ENCODE measurements at regions not wholly inside any gene's neighbourhood (a gene's known extent, or its start where the extent isn't known, plus 50 kb on each side); places are given as distances from the start of the nearest gene placed in this dataset.

DNA sequence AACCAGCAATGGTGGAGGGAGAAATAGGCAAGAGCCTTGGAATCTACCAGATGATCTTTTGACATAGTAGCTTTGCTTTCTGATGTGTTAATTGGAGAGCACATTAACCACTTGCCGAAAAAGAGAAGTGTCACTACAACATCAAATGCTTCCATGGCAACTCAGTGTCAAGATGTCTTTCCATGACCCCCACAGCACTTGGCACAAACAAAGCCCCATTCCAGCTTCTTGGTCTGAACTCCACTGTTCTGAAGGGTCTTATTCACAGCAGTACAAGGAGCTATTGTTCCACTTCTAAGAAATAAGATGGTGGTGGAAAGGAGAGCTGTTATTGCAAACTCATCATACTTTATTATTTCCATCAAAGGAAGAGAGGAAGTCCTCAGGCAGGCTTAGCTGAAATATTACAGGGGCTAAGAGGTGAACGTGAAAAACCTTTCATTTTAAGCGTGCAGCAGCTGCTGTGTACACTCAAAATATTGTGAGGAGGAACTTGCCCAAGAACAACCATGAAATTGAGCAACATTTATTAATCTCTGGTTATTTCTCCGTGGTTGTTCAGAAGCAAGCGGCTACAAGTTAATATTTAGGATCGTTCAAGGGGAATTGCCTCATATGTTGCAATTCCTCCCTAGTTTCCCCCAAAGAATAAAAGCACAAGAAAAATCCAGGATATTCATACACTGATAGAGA, 354.8 kb upstream of the CELF2 start:
- no peaks in the 10 kb centered on the region for H3K79me2 ChIP-seq (ENCODE audit: control insufficient read depth, insufficient read depth, low read length, poor library complexity)
- H2AFZ ChIP-seq (ENCODE audit: insufficient read depth, low read length, poor library complexity): no peak overlapping the region
- H3K9ac ChIP-seq (ENCODE audit: low read length): no peak overlapping the region
- no peak overlapping the region for H3K18ac ChIP-seq (ENCODE audit: low read length)
- no peak overlapping the region for H3K4me2 ChIP-seq (ENCODE audit: low read length)
- WGBS (ENCODE audit: extremely low coverage, insufficient coverage, insufficient read length): no CpG with 5 or more reads among the region's 6 CpGs
- DNase-seq: no peak
- H2BK120ac ChIP-seq (ENCODE audit: insufficient read depth, low read length, poor library complexity): no peak overlapping the region
- H2BK12ac ChIP-seq (ENCODE audit: low read length): no peak overlapping the region
- H3K27ac ChIP-seq (ENCODE audit: low read depth, low read length): no peak overlapping the region
- H3K4ac ChIP-seq (ENCODE audit: low read depth, low read length): no peak overlapping the region
- no peaks in the 10 kb centered on the region for H3K27me3 ChIP-seq (ENCODE audit: insufficient read depth, low read length)
- no peak overlapping the region for H2AK5ac ChIP-seq (ENCODE audit: low read length)
- H3K4me1 ChIP-seq (ENCODE audit: control insufficient read depth in 1 of 2, insufficient read depth in 2 of 2, low read length in 2 of 2): no peaks in the 10 kb centered on the region
- no peak overlapping the region for H3K23ac ChIP-seq (ENCODE audit: low read length)
- H3K4me3 ChIP-seq (ENCODE audit: low read depth, low read length): no peak overlapping the region
- H4K91ac ChIP-seq (ENCODE audit: low read depth, low read length): no peak overlapping the region
- no peak overlapping the region for H4K12ac ChIP-seq (ENCODE audit: low read depth, low read length)
- no peaks in the 10 kb centered on the region for H3K79me1 ChIP-seq (ENCODE audit: low read length)
- no peaks in the 10 kb centered on the region for H3K36me3 ChIP-seq (ENCODE audit: control insufficient read depth in 1 of 2, insufficient read depth in 2 of 2, low read length in 2 of 2)
- H4K8ac ChIP-seq (ENCODE audit: low read depth, low read length): no peak overlapping the region
- no peak overlapping the region for H3K14ac ChIP-seq (ENCODE audit: low read length)
- H2BK5ac ChIP-seq (ENCODE audit: low read depth, low read length, poor library complexity): no peak overlapping the region
- H3K9me3 ChIP-seq (ENCODE audit: insufficient read depth, low read depth, low read length): no peaks in the 10 kb centered on the region

- no peak overlapping the region for H2AK5ac ChIP-seq (ENCODE audit: low read length)
- H3K9me3 ChIP-seq (ENCODE audit: insufficient read depth, low read depth, low read length): no peaks in the 10 kb centered on the region
- H3K4ac ChIP-seq (ENCODE audit: low read depth, low read length): no peak overlapping the region
- H4K91ac ChIP-seq (ENCODE audit: low read depth, low read length): no peak overlapping the region
- no peak overlapping the region for H4K8ac ChIP-seq (ENCODE audit: low read depth, low read length)
- H3K79me1 ChIP-seq (ENCODE audit: low read length): no peaks in the 10 kb centered on the region
- H3K18ac ChIP-seq (ENCODE audit: low read length): no peak overlapping the region
- DNase-seq: no peak
- H4K12ac ChIP-seq (ENCODE audit: low read depth, low read length): no peak overlapping the region
- no peak overlapping the region for H3K23ac ChIP-seq (ENCODE audit: low read length)
- H3K9ac ChIP-seq (ENCODE audit: low read length): no peak overlapping the region
- WGBS (ENCODE audit: extremely low coverage, insufficient coverage, insufficient read length): no CpG with 5 or more reads among the region's 3 CpGs
- no peak overlapping the region for H3K27ac ChIP-seq (ENCODE audit: low read depth, low read length)
- no peak overlapping the region for H3K4me2 ChIP-seq (ENCODE audit: low read length)
- H2BK120ac ChIP-seq (ENCODE audit: insufficient read depth, low read length, poor library complexity): no peak overlapping the region
- H2BK5ac ChIP-seq (ENCODE audit: low read depth, low read length, poor library complexity): no peak overlapping the region
- H3K4me3 ChIP-seq (ENCODE audit: low read depth, low read length): no peak overlapping the region
- no peak overlapping the region for H2BK12ac ChIP-seq (ENCODE audit: low read length)
- H3K4me1 ChIP-seq (ENCODE audit: control insufficient read depth in 1 of 2, insufficient read depth in 2 of 2, low read length in 2 of 2): no peaks in the 10 kb centered on the region
- H3K36me3 ChIP-seq (ENCODE audit: control insufficient read depth in 1 of 2, insufficient read depth in 2 of 2, low read length in 2 of 2): no peaks in the 10 kb centered on the region
- H3K79me2 ChIP-seq (ENCODE audit: control insufficient read depth, insufficient read depth, low read length, poor library complexity): no peaks in the 10 kb centered on the region
- no peak overlapping the region for H2AFZ ChIP-seq (ENCODE audit: insufficient read depth, low read length, poor library complexity)
- H3K14ac ChIP-seq (ENCODE audit: low read length): no peak overlapping the region
- H3K27me3 ChIP-seq (ENCODE audit: insufficient read depth, low read length): no peaks in the 10 kb centered on the region
Measured at GRCh38 chr10:10663622-10664021, 354.1 kb upstream of the CELF2 start.

DNA sequence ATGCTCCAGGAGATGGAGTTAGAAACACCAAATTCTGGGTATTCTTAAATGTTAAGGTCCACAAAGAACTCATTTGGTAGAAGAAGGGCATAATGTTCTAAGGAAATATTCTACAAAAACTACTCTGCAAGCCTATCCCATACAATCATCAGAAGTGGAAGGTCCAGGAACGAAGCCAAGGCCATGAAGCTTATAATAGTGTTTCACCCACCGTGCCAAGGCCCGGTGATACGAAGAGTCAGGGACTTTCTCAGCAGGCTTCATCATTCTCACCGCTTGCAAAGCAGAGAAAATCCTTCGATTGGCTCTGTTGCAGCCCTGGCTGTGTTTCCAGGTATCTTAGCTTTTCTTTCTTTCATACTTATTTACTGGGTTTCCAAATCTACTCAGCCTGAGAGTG, 351.9 kb upstream of the CELF2 start:
- H4K12ac ChIP-seq (ENCODE audit: low read depth, low read length): no peak overlapping the region
- no peak for DNase-seq

DNA sequence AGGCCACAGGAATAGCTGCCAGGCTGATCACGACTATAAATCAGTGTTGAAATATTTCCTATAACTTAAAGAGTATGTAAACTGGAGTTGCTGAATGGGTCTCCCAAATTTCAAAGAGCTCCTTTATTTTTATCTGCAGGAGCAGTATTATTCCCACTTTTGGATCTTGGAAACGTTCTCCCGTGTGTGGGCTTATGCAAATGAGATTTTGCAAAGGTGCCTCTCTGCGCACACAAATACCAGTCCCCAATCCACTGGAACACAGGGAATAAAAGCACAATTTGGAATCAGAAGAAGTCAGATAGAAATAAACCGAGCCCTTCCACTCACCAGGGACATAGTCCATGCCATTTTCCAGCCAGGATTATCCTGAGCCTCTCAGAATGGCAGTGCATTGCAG, 350.2 kb upstream of the CELF2 start:
- H4K8ac ChIP-seq (ENCODE audit: low read depth, low read length): no peak overlapping the region
- H3K4ac ChIP-seq (ENCODE audit: low read depth, low read length): no peak overlapping the region
- H3K4me3 ChIP-seq (ENCODE audit: low read depth, low read length): no peak overlapping the region
- no peak overlapping the region for H3K18ac ChIP-seq (ENCODE audit: low read length)
- no peak overlapping the region for H2AFZ ChIP-seq (ENCODE audit: insufficient read depth, low read length, poor library complexity)
- H3K14ac ChIP-seq (ENCODE audit: low read length): no peak overlapping the region
- no peak overlapping the region for H3K4me2 ChIP-seq (ENCODE audit: low read length)
- no peak overlapping the region for H2BK120ac ChIP-seq (ENCODE audit: insufficient read depth, low read length, poor library complexity)
- H2BK12ac ChIP-seq (ENCODE audit: low read length): no peak overlapping the region
- DNase-seq: no peak
- H2BK5ac ChIP-seq (ENCODE audit: low read depth, low read length, poor library complexity): no peak overlapping the region
- H3K4me1 ChIP-seq (ENCODE audit: control insufficient read depth in 1 of 2, insufficient read depth in 2 of 2, low read length in 2 of 2): no peaks in the 10 kb centered on the region
- no peak overlapping the region for H3K27ac ChIP-seq (ENCODE audit: low read depth, low read length)
- H3K79me1 ChIP-seq (ENCODE audit: low read length): no peaks in the 10 kb centered on the region
- H2AK5ac ChIP-seq (ENCODE audit: low read length): no peak overlapping the region
- no peak overlapping the region for H3K23ac ChIP-seq (ENCODE audit: low read length)
- H3K9ac ChIP-seq (ENCODE audit: low read length): no peak overlapping the region
- no peak overlapping the region for H4K91ac ChIP-seq (ENCODE audit: low read depth, low read length)
- no peaks in the 10 kb centered on the region for H3K27me3 ChIP-seq (ENCODE audit: insufficient read depth, low read length)
- no peaks in the 10 kb centered on the region for H3K36me3 ChIP-seq (ENCODE audit: control insufficient read depth in 1 of 2, insufficient read depth in 2 of 2, low read length in 2 of 2)
- H3K79me2 ChIP-seq (ENCODE audit: control insufficient read depth, insufficient read depth, low read length, poor library complexity): no peaks in the 10 kb centered on the region
- WGBS (ENCODE audit: extremely low coverage, insufficient coverage, insufficient read length): no CpG with 5 or more reads among the region's 5 CpGs
- H3K9me3 ChIP-seq (ENCODE audit: insufficient read depth, low read depth, low read length): no peaks in the 10 kb centered on the region
- no peak overlapping the region for H4K12ac ChIP-seq (ENCODE audit: low read depth, low read length)

More for the DNA sequence above, 351.9 kb upstream of the CELF2 start:
- Histone ChIP-seq H2AFZ (ENCODE audit: insufficient read depth, low read length, poor library complexity) (no peak overlapping the region), H2BK120ac (ENCODE audit: insufficient read depth, low read length, poor library complexity) (no peak overlapping the region), H4K8ac (ENCODE audit: low read depth, low read length) (no peak overlapping the region), H3K4me2 (ENCODE audit: low read length) (no peak overlapping the region), H3K18ac (ENCODE audit: low read length) (no peak overlapping the region), H3K9me3 (ENCODE audit: insufficient read depth, low read depth, low read length) (no peaks in the 10 kb centered on the region), H2BK5ac (ENCODE audit: low read depth, low read length, poor library complexity) (no peak overlapping the region), H3K4ac (ENCODE audit: low read depth, low read length) (no peak overlapping the region), H3K4me3 (ENCODE audit: low read depth, low read length) (no peak overlapping the region), H4K91ac (ENCODE audit: low read depth, low read length) (no peak overlapping the region), H2BK12ac (ENCODE audit: low read length) (no peak overlapping the region), H3K27ac (ENCODE audit: low read depth, low read length) (no peak overlapping the region), H3K4me1 (ENCODE audit: control insufficient read depth in 1 of 2, insufficient read depth in 2 of 2, low read length in 2 of 2) (no peaks in the 10 kb centered on the region), H2AK5ac (ENCODE audit: low read length) (no peak overlapping the region), H3K79me2 (ENCODE audit: control insufficient read depth, insufficient read depth, low read length, poor library complexity) (no peaks in the 10 kb centered on the region), H3K79me1 (ENCODE audit: low read length) (no peaks in the 10 kb centered on the region), H3K27me3 (ENCODE audit: insufficient read depth, low read length) (no peaks in the 10 kb centered on the region), H3K36me3 (ENCODE audit: control insufficient read depth in 1 of 2, insufficient read depth in 2 of 2, low read length in 2 of 2) (no peaks in the 10 kb centered on the region), H3K14ac (ENCODE audit: low read length) (no peak overlapping the region), H3K9ac (ENCODE audit: low read length) (no peak overlapping the region), H3K23ac (ENCODE audit: low read length) (no peak overlapping the region)
- WGBS (ENCODE audit: extremely low coverage, insufficient coverage, insufficient read length): no CpG with 5 or more reads among the region's 6 CpGs
